ENCODE measurements at regions not wholly inside any gene's neighbourhood (a gene's known extent, or its start where the extent isn't known, plus 50 kb on each side); places are given as distances from the start of the nearest gene placed in this dataset.
"Not testable (repeated sequence)": the region's sequence is repeated elsewhere in the genome, so short reads cannot be mapped to it uniquely, and the experiment has no call there.

GRCh38 chr1:143837924-143838597, 133.7 kb downstream of the FAM72C start:
- not testable (repeated sequence) for TF ChIP-seq CTCF (conservative IDR thresholded peaks at IDR 0.05); ZFX (IDR thresholded peaks at IDR 0.05)
